ENCODE measurements at regions not wholly inside any gene's neighbourhood (a gene's known extent, or its start where the extent isn't known, plus 50 kb on each side); places are given as distances from the start of the nearest gene placed in this dataset.

GRCh38 chr14:51335531-51335930 is 95.5 kb downstream of the TMX1 start:
- no peak for ATAC-seq (ENCODE audit: low read depth)
- Mint-ChIP-seq H3K36me3 (ENCODE audit: low read depth) (no peaks in the 10 kb centered on the region), H3K27me3 (peaks cover 14% of the 10 kb centered on the region), H3K9me3 (no peaks in the 10 kb centered on the region), H3K4me3 (no peak overlapping the region), H3K4me1 (no peaks in the 10 kb centered on the region), H3K27ac (no peak overlapping the region)
- TF ChIP-seq CTCF (IDR thresholded peaks at IDR 0.05) = no peak
- DNase-seq = no peak
- POLR2A ChIA-PET = no interaction called here
- intact Hi-C loops (cut with micrococcal nuclease) = no loop called here
- CTCF ChIA-PET = no interaction called here

DNA sequence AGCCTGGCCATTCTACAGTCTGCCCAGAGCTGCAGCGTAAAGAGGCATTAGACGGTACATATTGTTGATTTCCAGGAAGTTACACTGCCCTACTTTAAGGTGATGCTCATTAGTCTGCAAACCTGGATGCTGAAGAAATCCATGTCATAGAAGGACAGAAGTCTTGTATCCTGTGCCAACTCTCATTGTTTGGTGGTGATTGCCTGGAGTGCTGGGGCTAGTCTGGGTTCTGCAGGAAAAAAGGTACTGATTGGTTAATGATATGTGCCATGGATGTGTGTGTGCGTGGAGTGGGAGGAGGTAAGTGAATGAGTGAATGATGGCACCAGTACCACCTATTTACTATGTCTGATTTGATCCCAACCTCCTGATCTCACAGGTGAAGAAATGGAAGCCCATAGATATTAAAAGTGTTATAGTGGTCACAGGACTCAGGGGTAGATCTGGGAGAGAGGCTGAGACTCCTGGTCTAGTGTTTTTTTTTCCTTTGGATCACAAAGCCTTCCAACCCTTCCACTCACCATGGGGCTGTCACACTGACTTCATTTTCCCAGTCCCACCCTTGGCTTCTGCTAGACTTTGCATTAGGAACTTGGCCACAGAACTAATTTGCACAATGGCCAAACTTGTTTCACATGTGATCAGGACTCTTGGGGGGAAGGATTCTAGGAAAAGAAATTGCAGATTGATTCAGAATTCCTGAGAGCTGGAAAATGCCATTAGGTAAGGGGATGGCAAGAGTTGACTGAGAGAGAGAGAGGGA is 96.1 kb downstream of the TMX1 start:
- intact Hi-C loops (cut with micrococcal nuclease) = no loop called here
- Mint-ChIP-seq H3K9me3 (no peaks in the 10 kb centered on the region), H3K36me3 (ENCODE audit: low read depth) (no peaks in the 10 kb centered on the region), H3K27me3 (peaks cover 14% of the 10 kb centered on the region), H3K4me3 (no peak overlapping the region), H3K27ac (no peak overlapping the region), H3K4me1 (no peaks in the 10 kb centered on the region)
- CTCF ChIA-PET = no interaction called here
- ATAC-seq (ENCODE audit: low read depth) = no peak
- DNase-seq = no peak
- TF ChIP-seq CTCF (IDR thresholded peaks at IDR 0.05) = no peak
- POLR2A ChIA-PET = no interaction called here

- H3K4me3 Mint-ChIP-seq = no peak overlapping the region
- H3K9me3 Mint-ChIP-seq = no peaks in the 10 kb centered on the region
- ChIA-PET POLR2A (no interaction called here), CTCF (no interaction called here)
- H3K27me3 Mint-ChIP-seq = peaks cover 12% of the 10 kb centered on the region
- H3K27ac Mint-ChIP-seq = no peak overlapping the region
- intact Hi-C loops (cut with micrococcal nuclease) = no loop called here
- DNase-seq (no peak), ATAC-seq (ENCODE audit: low read depth) (no peak)
- no peaks in the 10 kb centered on the region for H3K36me3 Mint-ChIP-seq (ENCODE audit: low read depth)
- H3K4me1 Mint-ChIP-seq = no peaks in the 10 kb centered on the region
- TF ChIP-seq CTCF (IDR thresholded peaks at IDR 0.05) = no peak
These were observed 96.7 kb downstream of the TMX1 start for GRCh38 chr14:51336734-51337133.

DNA sequence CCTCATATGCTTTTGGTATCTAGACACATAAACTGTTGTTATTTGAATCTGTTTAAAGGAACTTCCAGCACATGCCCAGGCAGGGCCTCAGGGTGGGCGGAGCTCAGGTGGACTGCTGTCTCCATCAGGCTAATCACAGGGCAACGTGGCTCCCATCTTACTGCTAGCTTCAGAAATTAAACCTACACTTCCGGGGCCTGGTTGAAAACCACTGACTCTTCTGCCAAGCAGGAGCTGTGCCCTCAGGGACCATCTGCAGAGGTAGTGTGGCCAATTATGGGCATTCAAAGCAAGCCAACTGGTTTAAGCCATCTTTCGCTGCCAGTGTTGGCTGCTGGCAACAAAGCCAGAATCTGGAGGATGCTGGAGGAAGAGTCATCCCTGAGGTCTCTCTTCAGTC is 97.5 kb downstream of the TMX1 start:
- ChIA-PET POLR2A (no interaction called here), CTCF (no interaction called here)
- no peak for DNase-seq
- Mint-ChIP-seq H3K27ac (no peak overlapping the region), H3K4me1 (no peaks in the 10 kb centered on the region), H3K4me3 (no peak overlapping the region), H3K9me3 (no peaks in the 10 kb centered on the region), H3K27me3 (peaks cover 10% of the 10 kb centered on the region), H3K36me3 (ENCODE audit: low read depth) (no peaks in the 10 kb centered on the region)
- TF ChIP-seq CTCF (IDR thresholded peaks at IDR 0.05) = no peak
- no peak for ATAC-seq (ENCODE audit: low read depth)
- intact Hi-C loops (cut with micrococcal nuclease) = no loop called here

GRCh38 chr14:51341338-51341737 is 101.3 kb downstream of the TMX1 start:
- no peak for DNase-seq
- Mint-ChIP-seq H3K4me1 (no peaks in the 10 kb centered on the region), H3K27me3 (peaks cover 7% of the 10 kb centered on the region), H3K36me3 (ENCODE audit: low read depth) (no peaks in the 10 kb centered on the region), H3K27ac (no peak overlapping the region), H3K9me3 (peaks cover 6% of the 10 kb centered on the region), H3K4me3 (no peak overlapping the region)
- intact Hi-C loops (cut with micrococcal nuclease) = no loop called here
- no peak for TF ChIP-seq CTCF (IDR thresholded peaks at IDR 0.05)
- ATAC-seq (ENCODE audit: low read depth) = no peak
- CTCF ChIA-PET = no interaction called here
- POLR2A ChIA-PET = no interaction called here
